ENCODE measurements at regions not wholly inside any gene's neighbourhood (a gene's known extent, or its start where the extent isn't known, plus 50 kb on each side); places are given as distances from the start of the nearest gene placed in this dataset.

DNA sequence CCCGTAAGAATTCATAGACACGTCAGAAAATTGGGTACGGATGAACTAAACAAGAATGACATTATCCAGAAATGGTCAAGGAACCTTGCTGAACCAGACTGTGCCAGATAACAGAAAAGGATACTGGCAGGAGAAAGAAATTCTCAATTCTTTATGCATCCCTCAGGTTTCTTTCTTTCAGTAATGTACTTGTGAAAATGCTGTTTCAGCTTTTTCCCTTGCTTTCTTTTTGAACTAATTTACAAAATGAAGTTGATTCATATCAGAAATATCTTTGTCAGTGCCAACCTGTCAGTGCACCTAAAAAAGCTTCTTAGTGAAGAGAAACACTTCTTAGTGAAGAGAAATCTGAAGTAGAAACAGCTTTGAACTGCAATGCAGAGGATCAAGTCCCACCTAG lies 643.6 kb upstream of the RORB start:
- CTCF ChIA-PET = no interaction called here
- dilution Hi-C loops (cut with MboI; ENCODE audit: extremely low pct_ligation_motif_present, low sequenced_read_pairs) = no loop called here
- FAIRE-seq (no peak), DNase-seq (ENCODE audit: low read depth, low spot score) (no peak)
- POLR2A ChIA-PET = no interaction called here
- no peak overlapping the region for H2AFZ ChIP-seq (ENCODE audit: low read depth, low read length)
- no TSS peak for BruUV-seq (replicated peaks)
- H3K27me3 ChIP-seq (ENCODE audit: control insufficient read depth in 2 of 2, insufficient read depth in 2 of 2, low read length in 2 of 2) = no peaks in the 10 kb centered on the region
- no peaks in the 10 kb centered on the region for H3K4me1 ChIP-seq (ENCODE audit: control insufficient read depth, extremely low read depth, insufficient read depth, low read length)
- no peaks in the 10 kb centered on the region for H3K9me3 ChIP-seq (replicated peaks; ENCODE audit: control insufficient read depth, insufficient read depth, low read length)
- H3K36me3 ChIP-seq (ENCODE audit: control insufficient read depth in 2 of 2, extremely low read depth in 1 of 2, insufficient read depth in 2 of 2, low read length in 2 of 2) = no peaks in the 10 kb centered on the region
- no peak overlapping the region for H3K4me3 ChIP-seq (replicated peaks in 1 of 3; ENCODE audit: insufficient read depth in 1 of 3, low read depth in 1 of 3, low read length in 3 of 3)
- no peaks in the 10 kb centered on the region for H4K20me1 ChIP-seq (replicated peaks; ENCODE audit: control insufficient read depth, extremely low read depth, insufficient read depth, low read length)
- no peaks in the 10 kb centered on the region for H3K9me1 ChIP-seq (replicated peaks; ENCODE audit: control insufficient read depth, extremely low read depth, insufficient read depth, low read length)
- no peak overlapping the region for H3K27ac ChIP-seq (ENCODE audit: insufficient read depth, low read depth, low read length)
- no peak overlapping the region for H3K4me2 ChIP-seq (ENCODE audit: insufficient read depth, low read length)
- TF ChIP-seq, protein P1, sequence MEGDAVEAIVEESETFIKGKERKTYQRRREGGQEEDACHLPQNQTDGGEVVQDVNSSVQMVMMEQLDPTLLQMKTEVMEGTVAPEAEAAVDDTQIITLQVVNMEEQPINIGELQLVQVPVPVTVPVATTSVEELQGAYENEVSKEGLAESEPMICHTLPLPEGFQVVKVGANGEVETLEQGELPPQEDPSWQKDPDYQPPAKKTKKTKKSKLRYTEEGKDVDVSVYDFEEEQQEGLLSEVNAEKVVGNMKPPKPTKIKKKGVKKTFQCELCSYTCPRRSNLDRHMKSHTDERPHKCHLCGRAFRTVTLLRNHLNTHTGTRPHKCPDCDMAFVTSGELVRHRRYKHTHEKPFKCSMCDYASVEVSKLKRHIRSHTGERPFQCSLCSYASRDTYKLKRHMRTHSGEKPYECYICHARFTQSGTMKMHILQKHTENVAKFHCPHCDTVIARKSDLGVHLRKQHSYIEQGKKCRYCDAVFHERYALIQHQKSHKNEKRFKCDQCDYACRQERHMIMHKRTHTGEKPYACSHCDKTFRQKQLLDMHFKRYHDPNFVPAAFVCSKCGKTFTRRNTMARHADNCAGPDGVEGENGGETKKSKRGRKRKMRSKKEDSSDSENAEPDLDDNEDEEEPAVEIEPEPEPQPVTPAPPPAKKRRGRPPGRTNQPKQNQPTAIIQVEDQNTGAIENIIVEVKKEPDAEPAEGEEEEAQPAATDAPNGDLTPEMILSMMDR (IDR thresholded peaks at IDR 0.05; ENCODE audit: extremely low read depth in 1 of 2, insufficient read depth in 1 of 2, low read depth in 1 of 2, low read length in 2 of 2) = no peak
- TF ChIP-seq POLR2AphosphoS5 (IDR thresholded peaks at IDR 0.05; ENCODE audit: insufficient read depth, low read depth, low read length) = no peak
- no peak for TF ChIP-seq MYC (IDR thresholded peaks at IDR 0.05; ENCODE audit: low read depth, low read length)
- TF ChIP-seq, protein P2, sequence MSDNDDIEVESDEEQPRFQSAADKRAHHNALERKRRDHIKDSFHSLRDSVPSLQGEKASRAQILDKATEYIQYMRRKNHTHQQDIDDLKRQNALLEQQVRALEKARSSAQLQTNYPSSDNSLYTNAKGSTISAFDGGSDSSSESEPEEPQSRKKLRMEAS (IDR thresholded peaks at IDR 0.05; ENCODE audit: insufficient read depth, insufficient read length) = no peak
- no peak for TF ChIP-seq FOS (IDR thresholded peaks at IDR 0.05; ENCODE audit: borderline replicate concordance, insufficient read depth, low read length)
- TF ChIP-seq EZH2 (IDR thresholded peaks at IDR 0.05; ENCODE audit: borderline replicate concordance, low read depth, low read length, severe bottlenecking) = no peak
- no peak for TF ChIP-seq JUN (IDR thresholded peaks at IDR 0.05; ENCODE audit: borderline replicate concordance, insufficient read depth, insufficient read length, low read depth)
- no peak for TF ChIP-seq GATA2 (IDR thresholded peaks at IDR 0.05; ENCODE audit: insufficient read depth, insufficient read length, low read depth, low read length)
- no peak for TF ChIP-seq POLR2A (IDR thresholded peaks at IDR 0.05; ENCODE audit: low read depth, low read length)
- no peaks in the 10 kb centered on the region for H3K79me2 ChIP-seq (ENCODE audit: control insufficient read depth, insufficient read depth, low read length)
- intact Hi-C loops (cut with micrococcal nuclease) = no loop called here
- H3K9ac ChIP-seq (replicated peaks; ENCODE audit: extremely low read depth, insufficient read depth, low read length) = no peak overlapping the region

Measured in endothelial cell of umbilical vein (primary cell).